HepG2 (cell line): ENCODE measurements at regions not wholly inside any gene's neighbourhood (a gene's known extent, or its start where the extent isn't known, plus 50 kb on each side); places are given as distances from the start of the nearest gene placed in this dataset.

Experiments
- ATAC-seq: fragments of 200-7000 bp; cut with Tn5 transposase; 3 replicates; pipeline ENCODE4 v1.9.1; 2020; ENCODE audit warnings: mild to moderate bottlenecking, moderate library complexity
- BruUV-seq: library from RNA; stranded (reverse); fragments of 400-500 nt; replicated peaks from 2 replicates; lab custom pipeline; 2021; lab: Mats Ljungman, UMichigan
- CTCF ChIA-PET: fragments of 300-600 bp; formaldehyde crosslinking; extraction: SDS; loops from one replicate; lab custom pipeline; 2021; ENCODE audit warnings: low total read pairs, inconsistent platforms, low intra/inter-chr PET ratio; lab: Yijun Ruan, JAX
- POLR2A ChIA-PET: fragments of 350-600 bp; sonication (Branson Sonifier 250); formaldehyde crosslinking; loops from one replicate; lab custom pipeline; 2020; ENCODE audit warnings: antibody characterized with exemption, inconsistent platforms; lab: Yijun Ruan, JAX
- DNase-seq: peaks from one replicate; pipeline ENCODE4 v3.0.0-alpha.2; 2015; ENCODE audit warnings: low spot score
- FAIRE-seq: peaks from 3 replicates; lab custom pipeline; 2011; peaks lifted over from hg19 to GRCh38; lab: Jason Lieb, UNC
- H2AFZ ChIP-seq: one replicate; pipeline ENCODE4 v1.6.1; 2011; ENCODE audit warnings: low read length, inconsistent platforms
- H3K27ac ChIP-seq: fragments of 300-600 bp; 3 replicates; pipeline ENCODE4 v1.8.0; 2011; ENCODE audit warnings: mixed run types, mild to moderate bottlenecking, mixed read lengths, low read length, inconsistent platforms; ENCODE audit not compliant: insufficient read depth; ENCODE audit errors: extremely low read length
- H3K27me3 ChIP-seq, 2 experiments: fragments of 200-600 bp in 1 of 2; 2 replicates in 1 of 2; 3 replicates in 1 of 2; pipeline versions ENCODE4 v1.6.0 to v1.8.0; 2011; ENCODE audit warnings: low read length in 2 of 2, mild to moderate bottlenecking in 2 of 2, moderate library complexity in 2 of 2, inconsistent platforms in 1 of 2; ENCODE audit not compliant: insufficient read depth in 2 of 2, control insufficient read depth in 1 of 2
- H3K36me3 ChIP-seq, 2 experiments: fragments of 200-600 bp in 1 of 2; replicated peaks in 1 of 2; 2 replicates in 1 of 2; 3 replicates in 1 of 2; pipeline versions ENCODE4 v1.5.1 to v1.8.0; 2011; ENCODE audit warnings: low read length in 2 of 2, inconsistent platforms in 1 of 2; ENCODE audit not compliant: insufficient read depth in 2 of 2, control insufficient read depth in 1 of 2
- H3K4me1 ChIP-seq: 2 replicates; pipeline ENCODE4 v1.5.1; 2012; ENCODE audit warnings: low read length, inconsistent platforms; ENCODE audit not compliant: insufficient read depth
- H3K4me2 ChIP-seq: 2 replicates; pipeline ENCODE4 v1.6.0; 2011; ENCODE audit warnings: low read depth, low read length, inconsistent platforms
- H3K4me3 ChIP-seq, 3 experiments: fragments of 200-600 bp in 1 of 3; sonication (generic), shearing (Covaris generic) in 1 of 3; replicated peaks in 1 of 3; 2 replicates each; pipeline ENCODE4 v1.5.1; 2011 to 2016; ENCODE audit warnings: low read length in 3 of 3, inconsistent platforms in 2 of 3, low read depth in 2 of 3, mild to moderate bottlenecking in 2 of 3, control low read depth in 1 of 3, mixed read lengths in 1 of 3; ENCODE audit not compliant: insufficient read depth in 1 of 3
- H3K79me2 ChIP-seq: one replicate; pipeline ENCODE4 v1.6.1; 2011; ENCODE audit warnings: low read length, inconsistent platforms; ENCODE audit not compliant: insufficient read depth
- H3K9ac ChIP-seq: 2 replicates; pipeline ENCODE4 v1.6.0; 2011; ENCODE audit warnings: mild to moderate bottlenecking, low read depth, low read length, inconsistent platforms; ENCODE audit not compliant: insufficient read depth
- H3K9me3 ChIP-seq: 2 replicates; pipeline ENCODE4 v1.5.1; 2012; ENCODE audit warnings: mild to moderate bottlenecking, low read length
- H4K20me1 ChIP-seq: 2 replicates; pipeline ENCODE4 v1.6.0; 2011; ENCODE audit warnings: inconsistent platforms, mild to moderate bottlenecking, low read length, moderate library complexity; ENCODE audit not compliant: insufficient read depth
- EZH2 ChIP-seq: conservative IDR thresholded peaks from 2 replicates; pipeline ENCODE4 v1.6.1; 2012; ENCODE audit warnings: mild to moderate bottlenecking, low read depth, low read length, moderate library complexity
- POLR2A ChIP-seq, 2 experiments: IDR thresholded peaks; 2 replicates each; pipeline ENCODE4 v1.6.1; 2011; ENCODE audit warnings: low read depth in 2 of 2, low read length in 2 of 2, mild to moderate bottlenecking in 1 of 2, moderate library complexity in 1 of 2; ENCODE audit not compliant: insufficient read depth in 1 of 2
- SAFB2 ChIP-seq: sonication (generic); formaldehyde crosslinking; IDR thresholded peaks from 2 replicates; pipeline ENCODE4 v1.5.1; 2020; ENCODE audit warnings: missing genetic modification reagents, low read depth, mild to moderate bottlenecking, borderline replicate concordance
- SRSF4 ChIP-seq: fragments of 200-400 bp; formaldehyde crosslinking; IDR thresholded peaks from one replicate; pipeline ENCODE4 v1.6.1; 2018; ENCODE audit warnings: mild to moderate bottlenecking, low read depth, low read length, moderate library complexity; ENCODE audit not compliant: poor library complexity, severe bottlenecking
- ZBTB7A ChIP-seq: sonication (generic); formaldehyde crosslinking; IDR thresholded peaks from 2 replicates; pipeline ENCODE4 v1.8.0; 2022; ENCODE audit warnings: mild to moderate bottlenecking, missing genetic modification reagents
- ZFX ChIP-seq: sonication (generic); formaldehyde crosslinking; IDR thresholded peaks from 2 replicates; pipeline ENCODE4 v1.4.0; 2020; ENCODE audit warnings: mild to moderate bottlenecking, low read depth, missing genetic modification reagents, moderate library complexity
- WGBS: methylation state at CpG from one replicate; pipeline ENCODE4 v1.1.6; 2017; ENCODE audit warnings: low lambda C conversion rate; 5-methylcytosine and 5-hydroxymethylcytosine counted together
- in situ Hi-C: cut with HindIII; loops from 2 replicates; pipeline ENCODE4 v1.10.0; 2017; ENCODE audit warnings: low pct_unique_long_range_greater_than_20kb; ENCODE audit not compliant: extremely low pct_ligation_motif_present
- intact Hi-C: fragments of 100-400 bp; cut with micrococcal nuclease; formaldehyde crosslinking; loops from one replicate; pipeline ENCODE4 v1.10.0; 2022; ENCODE audit not compliant: unreplicated experiment
- TF ChIP-seq, protein P1 (sequence below), 2 experiments: sonication (generic) in 1 of 2; formaldehyde crosslinking in 1 of 2; IDR thresholded peaks; 2 replicates each; pipeline versions ENCODE4 v1.4.0 to v1.6.1; 2018 to 2020; ENCODE audit warnings: missing genetic modification reagents in 2 of 2, borderline replicate concordance in 1 of 2, low read depth in 1 of 2, mild to moderate bottlenecking in 1 of 2, missing biosample characterization in 1 of 2
- TF ChIP-seq, protein P2 (sequence below): sonication (generic); formaldehyde crosslinking; IDR thresholded peaks from 2 replicates; pipeline ENCODE4 v1.4.0; 2020; ENCODE audit warnings: missing genetic modification reagents
- TF ChIP-seq, protein P3 (sequence below): sonication (generic); formaldehyde crosslinking; IDR thresholded peaks from 2 replicates; pipeline ENCODE4 v1.5.0; 2020; ENCODE audit warnings: missing genetic modification reagents, mild to moderate bottlenecking, borderline replicate concordance

DNA sequence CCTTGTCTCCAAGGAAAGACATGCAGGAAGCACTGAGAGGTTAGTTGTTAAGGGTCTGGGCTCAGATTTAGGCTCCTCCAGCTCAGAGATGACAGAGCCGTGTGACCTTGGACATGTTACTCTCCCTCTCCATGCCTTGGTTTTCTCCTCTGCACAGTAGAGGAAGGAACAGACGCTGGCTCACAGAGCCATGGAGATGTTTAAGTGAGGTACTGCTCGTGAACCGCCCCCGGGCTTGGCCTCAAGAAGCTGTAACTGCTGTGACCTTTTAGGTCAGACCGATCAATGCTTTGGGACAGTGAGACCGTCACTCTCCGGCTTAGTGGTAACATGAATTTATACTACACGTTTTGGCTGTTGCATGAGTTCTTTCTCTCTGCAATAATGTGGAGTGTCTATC lies 197.4 kb downstream of the C16orf95 start:
- in situ Hi-C loops (no loop called here), intact Hi-C loops (no loop called here)
- no peaks in the 10 kb centered on the region for H4K20me1 ChIP-seq
- no TSS peak for BruUV-seq
- ChIA-PET CTCF (no interaction called here), POLR2A (no interaction called here)
- H3K4me2 ChIP-seq: no peak overlapping the region
- H3K4me3 ChIP-seq: no peak overlapping the region
- no peak for FAIRE-seq
- no peaks in the 10 kb centered on the region for H3K9me3 ChIP-seq
- DNase-seq: no peak
- H3K27me3 ChIP-seq: peaks cover 0 to 32% of the 10 kb centered on the region in 2 experiments; a peak in 3 of 5 replicates
- H3K27ac ChIP-seq: no peak overlapping the region
- no peak for ATAC-seq
- H2AFZ ChIP-seq: no peak overlapping the region
- H3K79me2 ChIP-seq: no peaks in the 10 kb centered on the region
- H3K9ac ChIP-seq: no peak overlapping the region
- no peaks in the 10 kb centered on the region for H3K36me3 ChIP-seq
- no peaks in the 10 kb centered on the region for H3K4me1 ChIP-seq
- 0 out of 2 replicates have a peak, but pooled peaks have one; percentile 55 for TF ChIP-seq EZH2
- TF ChIP-seq, protein P1, sequence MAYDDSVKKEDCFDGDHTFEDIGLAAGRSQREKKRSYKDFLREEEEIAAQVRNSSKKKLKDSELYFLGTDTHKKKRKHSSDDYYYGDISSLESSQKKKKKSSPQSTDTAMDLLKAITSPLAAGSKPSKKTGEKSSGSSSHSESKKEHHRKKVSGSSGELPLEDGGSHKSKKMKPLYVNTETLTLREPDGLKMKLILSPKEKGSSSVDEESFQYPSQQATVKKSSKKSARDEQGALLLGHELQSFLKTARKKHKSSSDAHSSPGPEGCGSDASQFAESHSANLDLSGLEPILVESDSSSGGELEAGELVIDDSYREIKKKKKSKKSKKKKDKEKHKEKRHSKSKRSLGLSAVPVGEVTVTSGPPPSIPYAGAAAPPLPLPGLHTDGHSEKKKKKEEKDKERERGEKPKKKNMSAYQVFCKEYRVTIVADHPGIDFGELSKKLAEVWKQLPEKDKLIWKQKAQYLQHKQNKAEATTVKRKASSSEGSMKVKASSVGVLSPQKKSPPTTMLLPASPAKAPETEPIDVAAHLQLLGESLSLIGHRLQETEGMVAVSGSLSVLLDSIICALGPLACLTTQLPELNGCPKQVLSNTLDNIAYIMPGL (CRISPR knock-in tag; IDR thresholded peaks at IDR 0.05; ENCODE audit: borderline replicate concordance in 1 of 2, low read depth in 1 of 2): no peak
- TF ChIP-seq, all 625 proteins: peak for 1
- WGBS: 18% methylated on average over 9 of the region's 9 CpGs

DNA sequence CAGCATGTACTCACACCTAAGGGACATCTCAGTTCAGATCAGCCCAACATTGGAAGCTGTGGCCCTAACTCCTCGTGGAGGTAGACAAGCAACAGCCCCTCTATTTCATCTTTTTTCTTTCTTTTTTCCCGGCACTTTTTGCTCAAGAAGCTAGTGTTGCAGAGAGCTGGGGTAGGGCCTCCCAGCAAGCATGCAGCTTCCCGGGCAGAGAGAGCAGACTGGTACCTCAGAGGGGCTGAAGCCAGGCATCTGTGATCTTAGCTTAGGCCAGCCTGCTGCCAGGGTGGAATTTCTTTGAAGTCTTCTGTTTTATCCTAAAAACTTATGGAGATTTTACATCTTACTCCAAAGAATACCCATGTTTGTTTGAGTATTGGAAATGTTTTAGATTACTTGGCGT lies 195.4 kb downstream of the C16orf95 start:
- Histone ChIP-seq H3K79me2 (no peaks in the 10 kb centered on the region), H3K9ac (no peak overlapping the region), H3K4me1 (peaks cover 5% of the 10 kb centered on the region), H2AFZ (no peak overlapping the region), H3K27me3 (peaks cover 0 to 34% of the 10 kb centered on the region in 2 experiments; a peak in 3 of 5 replicates), H3K4me3 (no peak overlapping the region), H3K27ac (no peak overlapping the region), H3K4me2 (no peak overlapping the region), H3K9me3 (no peaks in the 10 kb centered on the region), H3K36me3 (no peaks in the 10 kb centered on the region), H4K20me1 (no peaks in the 10 kb centered on the region)
- DNase-seq (no peak), FAIRE-seq (no peak), ATAC-seq (no peak)
- intact Hi-C loops: no loop called here
- in situ Hi-C loops: no loop called here
- BruUV-seq: no TSS peak
- ChIA-PET CTCF (no interaction called here), POLR2A (no interaction called here)
- 29% methylated on average over 4 of the region's 4 CpGs for WGBS
- TF ChIP-seq, protein P2, sequence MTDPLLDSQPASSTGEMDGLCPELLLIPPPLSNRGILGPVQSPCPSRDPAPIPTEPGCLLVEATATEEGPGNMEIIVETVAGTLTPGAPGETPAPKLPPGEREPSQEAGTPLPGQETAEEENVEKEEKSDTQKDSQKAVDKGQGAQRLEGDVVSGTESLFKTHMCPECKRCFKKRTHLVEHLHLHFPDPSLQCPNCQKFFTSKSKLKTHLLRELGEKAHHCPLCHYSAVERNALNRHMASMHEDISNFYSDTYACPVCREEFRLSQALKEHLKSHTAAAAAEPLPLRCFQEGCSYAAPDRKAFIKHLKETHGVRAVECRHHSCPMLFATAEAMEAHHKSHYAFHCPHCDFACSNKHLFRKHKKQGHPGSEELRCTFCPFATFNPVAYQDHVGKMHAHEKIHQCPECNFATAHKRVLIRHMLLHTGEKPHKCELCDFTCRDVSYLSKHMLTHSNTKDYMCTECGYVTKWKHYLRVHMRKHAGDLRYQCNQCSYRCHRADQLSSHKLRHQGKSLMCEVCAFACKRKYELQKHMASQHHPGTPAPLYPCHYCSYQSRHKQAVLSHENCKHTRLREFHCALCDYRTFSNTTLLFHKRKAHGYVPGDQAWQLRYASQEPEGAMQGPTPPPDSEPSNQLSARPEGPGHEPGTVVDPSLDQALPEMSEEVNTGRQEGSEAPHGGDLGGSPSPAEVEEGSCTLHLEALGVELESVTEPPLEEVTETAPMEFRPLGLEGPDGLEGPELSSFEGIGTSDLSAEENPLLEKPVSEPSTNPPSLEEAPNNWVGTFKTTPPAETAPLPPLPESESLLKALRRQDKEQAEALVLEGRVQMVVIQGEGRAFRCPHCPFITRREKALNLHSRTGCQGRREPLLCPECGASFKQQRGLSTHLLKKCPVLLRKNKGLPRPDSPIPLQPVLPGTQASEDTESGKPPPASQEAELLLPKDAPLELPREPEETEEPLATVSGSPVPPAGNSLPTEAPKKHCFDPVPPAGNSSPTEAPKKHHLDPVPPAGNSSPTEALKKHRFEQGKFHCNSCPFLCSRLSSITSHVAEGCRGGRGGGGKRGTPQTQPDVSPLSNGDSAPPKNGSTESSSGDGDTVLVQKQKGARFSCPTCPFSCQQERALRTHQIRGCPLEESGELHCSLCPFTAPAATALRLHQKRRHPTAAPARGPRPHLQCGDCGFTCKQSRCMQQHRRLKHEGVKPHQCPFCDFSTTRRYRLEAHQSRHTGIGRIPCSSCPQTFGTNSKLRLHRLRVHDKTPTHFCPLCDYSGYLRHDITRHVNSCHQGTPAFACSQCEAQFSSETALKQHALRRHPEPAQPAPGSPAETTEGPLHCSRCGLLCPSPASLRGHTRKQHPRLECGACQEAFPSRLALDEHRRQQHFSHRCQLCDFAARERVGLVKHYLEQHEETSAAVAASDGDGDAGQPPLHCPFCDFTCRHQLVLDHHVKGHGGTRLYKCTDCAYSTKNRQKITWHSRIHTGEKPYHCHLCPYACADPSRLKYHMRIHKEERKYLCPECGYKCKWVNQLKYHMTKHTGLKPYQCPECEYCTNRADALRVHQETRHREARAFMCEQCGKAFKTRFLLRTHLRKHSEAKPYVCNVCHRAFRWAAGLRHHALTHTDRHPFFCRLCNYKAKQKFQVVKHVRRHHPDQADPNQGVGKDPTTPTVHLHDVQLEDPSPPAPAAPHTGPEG (CRISPR knock-in tag): no peak
- TF ChIP-seq SAFB2 (CRISPR knock-in tag): no peak
- no peak for TF ChIP-seq ZBTB7A (CRISPR knock-in tag)
- TF ChIP-seq POLR2A (IDR thresholded peaks at IDR 0.05; ENCODE audit: insufficient read depth in 1 of 2, low read depth in 2 of 2, low read length in 2 of 2): no peak
- TF ChIP-seq, protein P3, sequence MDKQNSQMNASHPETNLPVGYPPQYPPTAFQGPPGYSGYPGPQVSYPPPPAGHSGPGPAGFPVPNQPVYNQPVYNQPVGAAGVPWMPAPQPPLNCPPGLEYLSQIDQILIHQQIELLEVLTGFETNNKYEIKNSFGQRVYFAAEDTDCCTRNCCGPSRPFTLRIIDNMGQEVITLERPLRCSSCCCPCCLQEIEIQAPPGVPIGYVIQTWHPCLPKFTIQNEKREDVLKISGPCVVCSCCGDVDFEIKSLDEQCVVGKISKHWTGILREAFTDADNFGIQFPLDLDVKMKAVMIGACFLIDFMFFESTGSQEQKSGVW (CRISPR knock-in tag): no peak
- no peak for TF ChIP-seq ZFX (CRISPR knock-in tag)
- TF ChIP-seq SRSF4: no peak
